Upper lobe of left lung (tissue), 6 donors: ENCODE measurements at regions not wholly inside any gene's neighbourhood (a gene's known extent, or its start where the extent isn't known, plus 50 kb on each side); places are given as distances from the start of the nearest gene placed in this dataset.

ENCODE experiments used
- ATAC-seq, 2 donors: fragments of 200-7000 bp; cut with Tn5 transposase; one replicate each; pipeline ENCODE4 v1.9.1; 2022; ENCODE audit warnings: mild to moderate bottlenecking in 2 of 2, moderate library complexity in 2 of 2; ENCODE audit not compliant: low FRiP score in 2 of 2
- DNase-seq, 2 donors: peaks; one replicate each; pipeline ENCODE4 v3.0.0-alpha.2; 2019 to 2020
- H3K27ac ChIP-seq, 4 donors: fragments of 200-600 bp; sonication (generic); one replicate each; pipeline ENCODE4 v1.5.1; 2016 to 2019
- H3K27me3 ChIP-seq, 4 donors: fragments of 200-600 bp; sonication (generic); one replicate each; pipeline ENCODE4 v1.5.1; 2017 to 2019
- H3K36me3 ChIP-seq, 4 donors: fragments of 200-600 bp; sonication (generic); one replicate each; pipeline ENCODE4 v1.5.1; 2016 to 2019
- H3K4me1 ChIP-seq, 4 donors: fragments of 200-600 bp; sonication (generic); one replicate each; pipeline ENCODE4 v1.5.1; 2018 to 2019
- H3K4me3 ChIP-seq, 4 donors: fragments of 200-600 bp; sonication (generic); one replicate each; pipeline ENCODE4 v1.5.1; 2017 to 2019; ENCODE audit warnings: mild to moderate bottlenecking in 2 of 4, moderate library complexity in 1 of 4
- H3K9me3 ChIP-seq, 4 donors: fragments of 200-600 bp; sonication (generic); one replicate each; pipeline ENCODE4 v1.5.1; 2018 to 2019
- EP300 ChIP-seq, 4 donors: sonication (generic); formaldehyde crosslinking; IDR thresholded peaks; one replicate each; pipeline ENCODE4 v1.5.1; 2017; ENCODE audit warnings: antibody characterized with exemption in 4 of 4, control low read depth in 2 of 4
- POLR2A ChIP-seq, 4 donors: fragments of 450-650 bp; IDR thresholded peaks; one replicate each; pipeline ENCODE4 v1.5.1; 2016 to 2017; ENCODE audit warnings: antibody characterized with exemption in 4 of 4, mild to moderate bottlenecking in 2 of 4
- POLR2AphosphoS5 ChIP-seq, 2 donors: sonication (generic); formaldehyde crosslinking; IDR thresholded peaks; one replicate each; pipeline ENCODE4 v1.5.1; 2017; ENCODE audit warnings: antibody characterized with exemption in 2 of 2
- WGBS, 2 donors: methylation state at CpG; one replicate each; pipeline ENCODE4 v1.1.5; 2017 to 2018; 5-methylcytosine and 5-hydroxymethylcytosine counted together
- TF ChIP-seq, protein P1 (sequence below), 6 experiments: fragments of 450-650 bp in 4 of 6; fragments of 200-600 bp in 2 of 6; sonication (generic) in 2 of 6; IDR thresholded peaks; one replicate each; pipeline ENCODE4 v1.5.1; 2016 to 2019; ENCODE audit warnings: antibody characterized with exemption in 6 of 6
- donor health status: DM: no; HTN: no; CAD: no; lungs with moderate emphysema.
- donor health status: DM: no; HTN: yes; CAD: no; lungs with severe emphysema.

- Histone ChIP-seq H3K27me3 (no peaks in the 10 kb centered on the region), H3K9me3 (peaks cover 0 to 18% (median 3%) of the 10 kb centered on the region in 4 donors), H3K27ac (no peak overlapping the region), H3K4me1 (no peaks in the 10 kb centered on the region), H3K36me3 (no peaks in the 10 kb centered on the region), H3K4me3 (no peak overlapping the region)
- WGBS, 2 donors = 91 to 96% methylated on average over 4 to 7 of the region's 7 CpGs
- TF ChIP-seq POLR2A (IDR thresholded peaks at IDR 0.05) (no peak), EP300 (IDR thresholded peaks at IDR 0.05) (no peak)
- TF ChIP-seq, protein P1, sequence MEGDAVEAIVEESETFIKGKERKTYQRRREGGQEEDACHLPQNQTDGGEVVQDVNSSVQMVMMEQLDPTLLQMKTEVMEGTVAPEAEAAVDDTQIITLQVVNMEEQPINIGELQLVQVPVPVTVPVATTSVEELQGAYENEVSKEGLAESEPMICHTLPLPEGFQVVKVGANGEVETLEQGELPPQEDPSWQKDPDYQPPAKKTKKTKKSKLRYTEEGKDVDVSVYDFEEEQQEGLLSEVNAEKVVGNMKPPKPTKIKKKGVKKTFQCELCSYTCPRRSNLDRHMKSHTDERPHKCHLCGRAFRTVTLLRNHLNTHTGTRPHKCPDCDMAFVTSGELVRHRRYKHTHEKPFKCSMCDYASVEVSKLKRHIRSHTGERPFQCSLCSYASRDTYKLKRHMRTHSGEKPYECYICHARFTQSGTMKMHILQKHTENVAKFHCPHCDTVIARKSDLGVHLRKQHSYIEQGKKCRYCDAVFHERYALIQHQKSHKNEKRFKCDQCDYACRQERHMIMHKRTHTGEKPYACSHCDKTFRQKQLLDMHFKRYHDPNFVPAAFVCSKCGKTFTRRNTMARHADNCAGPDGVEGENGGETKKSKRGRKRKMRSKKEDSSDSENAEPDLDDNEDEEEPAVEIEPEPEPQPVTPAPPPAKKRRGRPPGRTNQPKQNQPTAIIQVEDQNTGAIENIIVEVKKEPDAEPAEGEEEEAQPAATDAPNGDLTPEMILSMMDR (IDR thresholded peaks at IDR 0.05) = no peak
- DNase-seq = peak in 1 of 2 donors; percentile 28
- no peak for ATAC-seq
These were observed 442.7 kb upstream of the CDH8 start for GRCh38 chr16:62478903-62479458.

GRCh38 chr16:62477796-62478195 lies 441.6 kb upstream of the CDH8 start:
- no peaks in the 10 kb centered on the region for H3K36me3 ChIP-seq
- peak in 1 of 2 donors; percentile 11 for DNase-seq
- TF ChIP-seq POLR2AphosphoS5 (IDR thresholded peaks at IDR 0.05) (no peak), POLR2A (IDR thresholded peaks at IDR 0.05) (no peak), EP300 (IDR thresholded peaks at IDR 0.05) (no peak)
- TF ChIP-seq, protein P1 (IDR thresholded peaks at IDR 0.05) = no peak
- H3K4me3 ChIP-seq = no peak overlapping the region
- H3K4me1 ChIP-seq = no peaks in the 10 kb centered on the region
- no peak overlapping the region for H3K27ac ChIP-seq
- no peaks in the 10 kb centered on the region for H3K27me3 ChIP-seq
- H3K9me3 ChIP-seq = peaks cover 0 to 20% (median 3%) of the 10 kb centered on the region in 4 donors
- no peak for ATAC-seq
- 84 to 93% methylated on average over 2 to 3 of the region's 3 CpGs for WGBS, 2 donors

DNA sequence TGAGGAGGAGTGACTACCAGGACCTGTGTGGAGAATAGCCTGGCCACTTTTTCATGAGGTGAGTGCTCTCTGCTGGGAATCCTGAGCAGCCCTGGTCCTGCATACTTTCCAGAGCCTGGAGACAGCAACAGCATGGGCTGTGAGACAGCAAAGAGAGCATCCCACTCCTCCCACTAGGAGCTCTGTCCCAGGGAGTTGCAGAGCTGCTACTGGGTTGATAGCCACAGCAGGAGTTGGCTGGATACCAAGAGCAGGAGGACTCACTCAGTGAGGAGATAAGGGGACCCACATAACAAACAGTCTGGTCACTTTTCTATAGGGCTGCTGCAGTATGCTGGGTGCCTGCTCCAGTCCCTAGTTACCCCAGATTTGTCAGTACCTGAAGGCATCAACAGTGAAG lies 439.3 kb upstream of the CDH8 start:
- H3K36me3 ChIP-seq = no peaks in the 10 kb centered on the region
- no peaks in the 10 kb centered on the region for H3K4me1 ChIP-seq
- no peak for ATAC-seq
- H3K9me3 ChIP-seq = peaks cover 0 to 32% (median 4%) of the 10 kb centered on the region in 4 donors
- H3K27me3 ChIP-seq = no peaks in the 10 kb centered on the region
- no peak overlapping the region for H3K27ac ChIP-seq
- TF ChIP-seq, protein P1 (IDR thresholded peaks at IDR 0.05) = no peak
- no peak for TF ChIP-seq POLR2A (IDR thresholded peaks at IDR 0.05)
- no peak for TF ChIP-seq POLR2AphosphoS5 (IDR thresholded peaks at IDR 0.05)
- no peak for TF ChIP-seq EP300 (IDR thresholded peaks at IDR 0.05)
- H3K4me3 ChIP-seq = no peak overlapping the region
- DNase-seq = no peak

DNA sequence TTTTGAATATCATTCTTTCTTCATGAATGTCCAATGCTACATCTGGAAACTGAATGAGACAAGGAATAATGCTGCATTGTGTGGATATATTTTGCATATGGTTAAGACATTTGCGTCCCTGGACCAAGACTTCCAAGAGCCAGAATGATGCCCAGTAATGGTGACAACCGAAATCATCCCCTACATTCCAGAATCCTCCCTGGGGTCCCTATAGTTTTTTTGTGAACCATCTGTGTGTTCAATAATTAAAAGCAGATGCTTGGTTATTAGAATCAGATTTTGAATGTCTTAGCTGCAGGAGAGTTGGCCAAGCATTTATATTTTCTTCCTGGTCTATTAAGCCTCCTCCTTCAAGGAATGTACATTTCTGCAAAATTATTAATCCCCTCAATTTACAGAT lies 426.7 kb upstream of the CDH8 start:
- no peak for DNase-seq
- no peak overlapping the region for H3K4me3 ChIP-seq
- H3K27ac ChIP-seq = no peak overlapping the region
- 77 to 81% methylated on average over 2 of the region's 2 CpGs for WGBS, 2 donors
- H3K4me1 ChIP-seq = no peaks in the 10 kb centered on the region
- ATAC-seq = no peak
- no peaks in the 10 kb centered on the region for H3K36me3 ChIP-seq
- H3K27me3 ChIP-seq = no peaks in the 10 kb centered on the region
- H3K9me3 ChIP-seq = no peaks in the 10 kb centered on the region
- TF ChIP-seq POLR2A (IDR thresholded peaks at IDR 0.05) (no peak), POLR2AphosphoS5 (IDR thresholded peaks at IDR 0.05) (no peak)
- TF ChIP-seq, protein P1 (IDR thresholded peaks at IDR 0.05) = no peak

DNA sequence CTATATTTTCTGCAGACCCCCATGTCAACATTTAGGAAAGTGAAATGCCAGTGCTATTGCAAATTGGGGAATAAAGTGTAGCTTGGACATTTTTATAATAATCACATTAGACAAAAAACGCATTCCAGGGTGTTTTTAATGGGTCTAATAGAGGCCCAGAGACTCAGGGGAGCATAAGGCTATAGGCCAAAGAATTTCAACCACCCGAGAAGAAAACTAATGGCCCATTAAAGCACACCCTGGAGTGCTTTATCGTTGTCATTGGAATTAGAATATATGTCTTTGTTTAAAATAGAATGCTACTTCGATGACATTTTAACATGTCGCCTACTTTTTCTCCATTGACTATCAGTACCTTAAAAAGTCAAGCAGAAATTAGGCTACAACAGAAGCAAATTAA lies 414.1 kb upstream of the CDH8 start:
- Histone ChIP-seq H3K4me1 (no peaks in the 10 kb centered on the region), H3K36me3 (no peaks in the 10 kb centered on the region), H3K27me3 (no peaks in the 10 kb centered on the region), H3K27ac (no peak overlapping the region), H3K9me3 (no peaks in the 10 kb centered on the region), H3K4me3 (no peak overlapping the region)
- TF ChIP-seq EP300 (IDR thresholded peaks at IDR 0.05) (no peak), POLR2AphosphoS5 (IDR thresholded peaks at IDR 0.05) (no peak), POLR2A (IDR thresholded peaks at IDR 0.05) (no peak)
- TF ChIP-seq, protein P1 (IDR thresholded peaks at IDR 0.05) = no peak
- ATAC-seq (no peak), DNase-seq (no peak)
- WGBS, 2 donors = 47 to 50% methylated on average over 5 of the region's 5 CpGs
